Keratinocyte (primary cell): ENCODE measurements at regions not wholly inside any gene's neighbourhood (a gene's known extent, or its start where the extent isn't known, plus 50 kb on each side); places are given as distances from the start of the nearest gene placed in this dataset.

Source experiments
- DNase-seq: peaks from one replicate; pipeline ENCODE4 v3.0.0-alpha.2; 2011; ENCODE audit warnings: low read depth, missing footprints, low spot score
- FAIRE-seq: peaks from 2 replicates; lab custom pipeline; 2011; peaks lifted over from hg19 to GRCh38; lab: Jason Lieb, UNC
- H2AFZ ChIP-seq: 2 replicates; pipeline ENCODE4 v1.6.0; 2012; ENCODE audit warnings: low read length, control low read depth, inconsistent platforms; ENCODE audit not compliant: control insufficient read depth
- H3K27ac ChIP-seq: 2 replicates; pipeline ENCODE4 v1.5.1; 2011; ENCODE audit warnings: low read length; ENCODE audit not compliant: control insufficient read depth, insufficient read depth
- H3K27me3 ChIP-seq: 3 replicates; pipeline ENCODE4 v1.6.0; 2011; ENCODE audit warnings: low read length; ENCODE audit not compliant: control insufficient read depth, insufficient read depth; ENCODE audit errors: extremely low read depth
- H3K36me3 ChIP-seq, 2 experiments: 2 replicates in 1 of 2; 3 replicates in 1 of 2; pipeline ENCODE4 v1.5.1; 2011; ENCODE audit warnings: low read length in 2 of 2, mild to moderate bottlenecking in 1 of 2; ENCODE audit not compliant: control insufficient read depth in 2 of 2, insufficient read depth in 2 of 2; ENCODE audit errors: extremely low read depth in 1 of 2
- H3K4me1 ChIP-seq: 3 replicates; pipeline ENCODE4 v1.5.1; 2011; ENCODE audit warnings: low read length; ENCODE audit not compliant: control insufficient read depth, insufficient read depth; ENCODE audit errors: extremely low read depth
- H3K4me2 ChIP-seq: 3 replicates; pipeline ENCODE4 v1.6.0; 2011; ENCODE audit warnings: low read depth, low read length; ENCODE audit not compliant: control insufficient read depth, insufficient read depth; ENCODE audit errors: extremely low read depth
- H3K4me3 ChIP-seq, 3 experiments: fragments of 200-600 bp in 1 of 3; sonication (generic) in 1 of 3; 2 replicates in 2 of 3; 3 replicates in 1 of 3; pipeline ENCODE4 v1.5.1; 2011 to 2016; ENCODE audit warnings: low read length in 3 of 3, mild to moderate bottlenecking in 3 of 3, control low read depth in 2 of 3, inconsistent platforms in 1 of 3, low read depth in 1 of 3, mixed read lengths in 1 of 3, mixed run types in 1 of 3, moderate library complexity in 1 of 3; ENCODE audit not compliant: control insufficient read depth in 2 of 3, insufficient read depth in 2 of 3; ENCODE audit errors: extremely low read depth in 1 of 3
- H3K79me2 ChIP-seq: 2 replicates; pipeline ENCODE4 v1.6.0; 2012; ENCODE audit warnings: low read length; ENCODE audit not compliant: control insufficient read depth, insufficient read depth
- H3K9ac ChIP-seq: 3 replicates; pipeline ENCODE4 v1.6.0; 2011; ENCODE audit warnings: low read length; ENCODE audit not compliant: control insufficient read depth, insufficient read depth; ENCODE audit errors: extremely low read depth
- H3K9me1 ChIP-seq: 3 replicates; pipeline ENCODE4 v1.6.0; 2011; ENCODE audit warnings: low read length; ENCODE audit not compliant: control insufficient read depth, insufficient read depth; ENCODE audit errors: extremely low read depth
- H3K9me3 ChIP-seq: 2 replicates; pipeline ENCODE4 v1.5.1; 2012; ENCODE audit warnings: low read depth, low read length; ENCODE audit not compliant: control insufficient read depth
- H4K20me1 ChIP-seq: 3 replicates; pipeline ENCODE4 v1.6.0; 2011; ENCODE audit warnings: low read length; ENCODE audit not compliant: control insufficient read depth, insufficient read depth; ENCODE audit errors: extremely low read depth
- CTCF ChIP-seq, 3 experiments: IDR thresholded peaks in 1 of 3; conservative IDR thresholded peaks in 1 of 3; optimal IDR thresholded peaks in 1 of 3; 2 replicates in 2 of 3; 3 replicates in 1 of 3; pipeline versions ENCODE3 to v1.5.1; 2011; ENCODE audit warnings: low read length in 3 of 3, mild to moderate bottlenecking in 3 of 3, moderate library complexity in 2 of 3, control low read depth in 1 of 3, inconsistent platforms in 1 of 3; ENCODE audit not compliant: insufficient read depth in 2 of 3; ENCODE audit errors: extremely low read depth in 1 of 3
- EZH2 ChIP-seq: IDR thresholded peaks from one replicate; pipeline ENCODE4 v1.6.1; 2012; ENCODE audit warnings: inconsistent platforms, mild to moderate bottlenecking, low read length, moderate library complexity
- dilution Hi-C: fragments of 300-500 bp; cut with MboI; formaldehyde crosslinking; loops from one replicate; pipeline ENCODE4 v1.7.0; 2020; ENCODE audit warnings: low sequenced_read_pairs; ENCODE audit not compliant: extremely low pct_ligation_motif_present

GRCh38 chr11:80814813-80815212 is 1374.0 kb upstream of the TENM4 start:
- Histone ChIP-seq H3K79me2 (no peaks in the 10 kb centered on the region), H3K9me3 (no peaks in the 10 kb centered on the region), H3K9ac (no peak overlapping the region), H2AFZ (no peak overlapping the region), H3K27me3 (no peaks in the 10 kb centered on the region), H3K27ac (no peak overlapping the region), H3K4me1 (peaks cover 5% of the 10 kb centered on the region), H3K36me3 (no peaks in the 10 kb centered on the region), H3K9me1 (no peaks in the 10 kb centered on the region), H4K20me1 (no peaks in the 10 kb centered on the region), H3K4me3 (no peak overlapping the region), H3K4me2 (no peak overlapping the region)
- no peak for TF ChIP-seq CTCF (optimal IDR thresholded peaks at IDR 0.05 in 1 of 3, IDR thresholded peaks at IDR 0.05 in 1 of 3, conservative IDR thresholded peaks at IDR 0.05 in 1 of 3; ENCODE audit: extremely low read depth in 1 of 3, insufficient read depth in 2 of 3, low read length in 3 of 3)
- no peak for TF ChIP-seq EZH2
- dilution Hi-C loops: no loop called here
- no peak for FAIRE-seq
- DNase-seq: no peak

GRCh38 chr11:80810695-80811094 is 1369.9 kb upstream of the TENM4 start:
- Histone ChIP-seq H3K9me3 (no peaks in the 10 kb centered on the region), H3K27ac (no peak overlapping the region), H3K9ac (no peak overlapping the region), H3K79me2 (no peaks in the 10 kb centered on the region), H3K4me1 (peaks cover 2% of the 10 kb centered on the region), H3K36me3 (no peaks in the 10 kb centered on the region), H3K4me3 (no peak overlapping the region), H2AFZ (no peak overlapping the region), H3K27me3 (no peaks in the 10 kb centered on the region), H3K4me2 (no peak overlapping the region), H4K20me1 (no peaks in the 10 kb centered on the region), H3K9me1 (no peaks in the 10 kb centered on the region)
- TF ChIP-seq CTCF (optimal IDR thresholded peaks at IDR 0.05 in 1 of 3, IDR thresholded peaks at IDR 0.05 in 1 of 3, conservative IDR thresholded peaks at IDR 0.05 in 1 of 3; ENCODE audit: extremely low read depth in 1 of 3, insufficient read depth in 2 of 3, low read length in 3 of 3): no peak
- no peak for TF ChIP-seq EZH2
- DNase-seq: no peak
- FAIRE-seq: no peak
- dilution Hi-C loops: no loop called here
